SK-N-SH treated with all-trans-retinoic acid at 6 μM for 48 hours (cell line): ENCODE measurements at regions not wholly inside any gene's neighbourhood (a gene's known extent, or its start where the extent isn't known, plus 50 kb on each side); places are given as distances from the start of the nearest gene placed in this dataset.

ENCODE experiments used
- OSR1 ChIP-seq: fragments of 250-450 bp; sonication (Bioruptor Pico); IDR thresholded peaks from 2 replicates; pipeline ENCODE4 v1.8.0; 2022; ENCODE audit warnings: moderate library complexity, mild to moderate bottlenecking, inconsistent platforms
- TCF4 ChIP-seq: fragments of 250-450 bp; sonication (Bioruptor Pico); IDR thresholded peaks from 2 replicates; pipeline ENCODE4 v1.8.0; 2021; ENCODE audit warnings: mild to moderate bottlenecking, moderate library complexity, borderline replicate concordance
- ZNF8 ChIP-seq: fragments of 450-650 bp; formaldehyde crosslinking; IDR thresholded peaks from 2 replicates; pipeline ENCODE4 v1.5.0; 2020; ENCODE audit warnings: mild to moderate bottlenecking, moderate library complexity
- TF ChIP-seq, protein P1 (sequence below): fragments of 250-450 bp; sonication (Bioruptor Pico); IDR thresholded peaks from 2 replicates; pipeline ENCODE4 v1.5.1; 2020; ENCODE audit warnings: low read depth, mild to moderate bottlenecking, moderate library complexity

DNA sequence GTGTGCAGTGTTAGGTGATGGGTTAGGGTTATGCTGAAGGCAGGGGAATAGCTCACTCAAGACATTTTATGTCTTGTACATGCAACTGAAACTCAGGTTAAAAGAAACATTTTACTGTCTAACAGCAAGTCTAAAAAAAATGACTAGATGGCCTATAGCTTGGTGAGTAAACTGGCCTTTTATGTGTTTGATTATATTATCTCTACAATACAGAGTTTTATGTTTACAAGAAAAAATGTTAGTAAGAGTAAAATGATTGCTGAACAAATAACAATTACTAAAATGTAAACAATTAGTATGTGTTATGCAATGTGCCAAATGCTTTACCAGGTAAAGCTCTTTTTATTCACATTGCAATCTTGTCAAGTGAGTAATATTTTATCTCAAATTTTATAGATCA, 1039.6 kb downstream of the ROBO2 start:
- TF ChIP-seq OSR1, result no peak
- no peak for TF ChIP-seq TCF4 (CRISPR knock-in tag)
- TF ChIP-seq ZNF8 (CRISPR knock-in tag), result no peak
- TF ChIP-seq, protein P1, sequence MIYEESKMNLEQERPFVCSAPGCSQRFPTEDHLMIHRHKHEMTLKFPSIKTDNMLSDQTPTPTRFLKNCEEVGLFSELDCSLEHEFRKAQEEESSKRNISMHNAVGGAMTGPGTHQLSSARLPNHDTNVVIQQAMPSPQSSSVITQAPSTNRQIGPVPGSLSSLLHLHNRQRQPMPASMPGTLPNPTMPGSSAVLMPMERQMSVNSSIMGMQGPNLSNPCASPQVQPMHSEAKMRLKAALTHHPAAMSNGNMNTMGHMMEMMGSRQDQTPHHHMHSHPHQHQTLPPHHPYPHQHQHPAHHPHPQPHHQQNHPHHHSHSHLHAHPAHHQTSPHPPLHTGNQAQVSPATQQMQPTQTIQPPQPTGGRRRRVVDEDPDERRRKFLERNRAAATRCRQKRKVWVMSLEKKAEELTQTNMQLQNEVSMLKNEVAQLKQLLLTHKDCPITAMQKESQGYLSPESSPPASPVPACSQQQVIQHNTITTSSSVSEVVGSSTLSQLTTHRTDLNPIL (CRISPR knock-in tag), result no peak
